Suprapubic skin (tissue), 4 donors: ENCODE measurements at regions not wholly inside any gene's neighbourhood (a gene's known extent, or its start where the extent isn't known, plus 50 kb on each side); places are given as distances from the start of the nearest gene placed in this dataset.

ENCODE experiments used
- POLR2A ChIP-seq, 2 donors: fragments of 450-650 bp; IDR thresholded peaks; one replicate each; pipeline ENCODE4 v1.6.1; 2017; ENCODE audit warnings: antibody characterized with exemption in 2 of 2, mild to moderate bottlenecking in 2 of 2, moderate library complexity in 2 of 2
- POLR2AphosphoS5 ChIP-seq, 3 donors: sonication (generic); formaldehyde crosslinking; IDR thresholded peaks; one replicate each; pipeline ENCODE4 v1.6.1; 2017; ENCODE audit warnings: antibody characterized with exemption in 3 of 3
- TF ChIP-seq, protein P1 (sequence below), 2 donors: fragments of 200-600 bp in 1 of 2; fragments of 450-650 bp in 1 of 2; sonication (generic) in 1 of 2; IDR thresholded peaks; one replicate each; pipeline ENCODE4 v1.5.1; 2016 to 2019; ENCODE audit warnings: antibody characterized with exemption in 2 of 2, mild to moderate bottlenecking in 1 of 2, moderate library complexity in 1 of 2

- TF ChIP-seq, protein P1, sequence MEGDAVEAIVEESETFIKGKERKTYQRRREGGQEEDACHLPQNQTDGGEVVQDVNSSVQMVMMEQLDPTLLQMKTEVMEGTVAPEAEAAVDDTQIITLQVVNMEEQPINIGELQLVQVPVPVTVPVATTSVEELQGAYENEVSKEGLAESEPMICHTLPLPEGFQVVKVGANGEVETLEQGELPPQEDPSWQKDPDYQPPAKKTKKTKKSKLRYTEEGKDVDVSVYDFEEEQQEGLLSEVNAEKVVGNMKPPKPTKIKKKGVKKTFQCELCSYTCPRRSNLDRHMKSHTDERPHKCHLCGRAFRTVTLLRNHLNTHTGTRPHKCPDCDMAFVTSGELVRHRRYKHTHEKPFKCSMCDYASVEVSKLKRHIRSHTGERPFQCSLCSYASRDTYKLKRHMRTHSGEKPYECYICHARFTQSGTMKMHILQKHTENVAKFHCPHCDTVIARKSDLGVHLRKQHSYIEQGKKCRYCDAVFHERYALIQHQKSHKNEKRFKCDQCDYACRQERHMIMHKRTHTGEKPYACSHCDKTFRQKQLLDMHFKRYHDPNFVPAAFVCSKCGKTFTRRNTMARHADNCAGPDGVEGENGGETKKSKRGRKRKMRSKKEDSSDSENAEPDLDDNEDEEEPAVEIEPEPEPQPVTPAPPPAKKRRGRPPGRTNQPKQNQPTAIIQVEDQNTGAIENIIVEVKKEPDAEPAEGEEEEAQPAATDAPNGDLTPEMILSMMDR (IDR thresholded peaks at IDR 0.05) = no peak
- TF ChIP-seq POLR2AphosphoS5 (IDR thresholded peaks at IDR 0.05) = no peak
- no peak for TF ChIP-seq POLR2A (IDR thresholded peaks at IDR 0.05)
Measured at GRCh38 chr2:103520547-103520946, 758.7 kb downstream of the TMEM182 start.
